ENCODE measurements at regions not wholly inside any gene's neighbourhood (a gene's known extent, or its start where the extent isn't known, plus 50 kb on each side); places are given as distances from the start of the nearest gene placed in this dataset.

GRCh38 chr18:42187611-42188380, 232.8 kb downstream of the PIK3C3 start:
- Histone ChIP-seq H3K9me3 (ENCODE audit: control insufficient read depth, low read depth, low read length) (no peaks in the 10 kb centered on the region), H3K27me3 (ENCODE audit: control insufficient read depth, insufficient read depth, low read length) (no peaks in the 10 kb centered on the region), H3K4me3 (ENCODE audit: low read length) (no peak overlapping the region), H3K9ac (ENCODE audit: low read length) (no peak overlapping the region), H3K36me3 (ENCODE audit: control insufficient read depth, low read depth, low read length) (no peaks in the 10 kb centered on the region), H3K4me1 (ENCODE audit: control insufficient read depth, low read depth, low read length) (no peaks in the 10 kb centered on the region), H3K27ac (ENCODE audit: low read length) (no peak overlapping the region)

DNA sequence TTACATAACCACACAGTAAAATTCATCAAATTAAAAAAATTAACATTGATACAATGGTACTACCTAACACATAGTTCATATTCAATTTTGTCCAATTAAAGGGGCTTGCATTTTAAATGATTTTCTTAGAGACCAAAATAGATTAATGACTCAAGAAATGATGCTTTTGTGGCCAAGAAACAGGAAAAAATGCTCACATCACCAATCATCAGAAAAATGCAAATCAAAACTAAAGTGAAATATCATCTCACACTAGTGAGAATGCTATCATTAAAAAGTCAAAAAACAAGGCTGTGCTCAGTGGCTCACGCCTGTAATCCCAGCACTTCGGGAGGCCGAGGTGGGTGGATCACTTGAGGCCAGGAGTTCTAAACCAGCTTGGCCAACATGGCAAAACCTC, 235.6 kb downstream of the PIK3C3 start:
- Histone ChIP-seq H3K36me3 (ENCODE audit: control insufficient read depth, low read depth, low read length) (no peaks in the 10 kb centered on the region), H3K9me3 (ENCODE audit: control insufficient read depth, low read depth, low read length) (no peaks in the 10 kb centered on the region), H3K27ac (ENCODE audit: low read length) (no peak overlapping the region), H3K4me1 (ENCODE audit: control insufficient read depth, low read depth, low read length) (no peaks in the 10 kb centered on the region), H3K9ac (ENCODE audit: low read length) (no peak overlapping the region), H3K4me3 (ENCODE audit: low read length) (no peak overlapping the region), H3K27me3 (ENCODE audit: control insufficient read depth, insufficient read depth, low read length) (no peaks in the 10 kb centered on the region)

- no peaks in the 10 kb centered on the region for H3K9me3 ChIP-seq (ENCODE audit: control insufficient read depth, low read depth, low read length)
- no peak overlapping the region for H3K9ac ChIP-seq (ENCODE audit: low read length)
- H3K36me3 ChIP-seq (ENCODE audit: control insufficient read depth, low read depth, low read length), result no peaks in the 10 kb centered on the region
- no peak overlapping the region for H3K4me3 ChIP-seq (ENCODE audit: low read length)
- H3K27me3 ChIP-seq (ENCODE audit: control insufficient read depth, insufficient read depth, low read length), result no peaks in the 10 kb centered on the region
- no peaks in the 10 kb centered on the region for H3K4me1 ChIP-seq (ENCODE audit: control insufficient read depth, low read depth, low read length)
- no peak overlapping the region for H3K27ac ChIP-seq (ENCODE audit: low read length)
These were observed 237.5 kb downstream of the PIK3C3 start for GRCh38 chr18:42192251-42193248.

GRCh38 chr18:42196651-42197050, 241.6 kb downstream of the PIK3C3 start:
- Histone ChIP-seq H3K27ac (ENCODE audit: low read length) (no peak overlapping the region), H3K9me3 (ENCODE audit: control insufficient read depth, low read depth, low read length) (no peaks in the 10 kb centered on the region), H3K36me3 (ENCODE audit: control insufficient read depth, low read depth, low read length) (no peaks in the 10 kb centered on the region), H3K27me3 (ENCODE audit: control insufficient read depth, insufficient read depth, low read length) (no peaks in the 10 kb centered on the region), H3K9ac (ENCODE audit: low read length) (no peak overlapping the region), H3K4me1 (ENCODE audit: control insufficient read depth, low read depth, low read length) (no peaks in the 10 kb centered on the region), H3K4me3 (ENCODE audit: low read length) (no peak overlapping the region)

GRCh38 chr18:42201137-42201536, 246.1 kb downstream of the PIK3C3 start:
- Histone ChIP-seq H3K4me3 (ENCODE audit: low read length) (no peak overlapping the region), H3K9me3 (ENCODE audit: control insufficient read depth, low read depth, low read length) (no peaks in the 10 kb centered on the region), H3K27ac (ENCODE audit: low read length) (no peak overlapping the region), H3K36me3 (ENCODE audit: control insufficient read depth, low read depth, low read length) (no peaks in the 10 kb centered on the region), H3K9ac (ENCODE audit: low read length) (no peak overlapping the region), H3K4me1 (ENCODE audit: control insufficient read depth, low read depth, low read length) (no peaks in the 10 kb centered on the region), H3K27me3 (ENCODE audit: control insufficient read depth, insufficient read depth, low read length) (no peaks in the 10 kb centered on the region)

- Histone ChIP-seq H3K27me3 (ENCODE audit: control insufficient read depth, insufficient read depth, low read length) (no peaks in the 10 kb centered on the region), H3K9me3 (ENCODE audit: control insufficient read depth, low read depth, low read length) (no peaks in the 10 kb centered on the region), H3K4me3 (ENCODE audit: low read length) (no peak overlapping the region), H3K9ac (ENCODE audit: low read length) (no peak overlapping the region), H3K36me3 (ENCODE audit: control insufficient read depth, low read depth, low read length) (no peaks in the 10 kb centered on the region), H3K4me1 (ENCODE audit: control insufficient read depth, low read depth, low read length) (no peaks in the 10 kb centered on the region), H3K27ac (ENCODE audit: low read length) (no peak overlapping the region)
These were observed 256.2 kb downstream of the PIK3C3 start for GRCh38 chr18:42211201-42211600.

DNA sequence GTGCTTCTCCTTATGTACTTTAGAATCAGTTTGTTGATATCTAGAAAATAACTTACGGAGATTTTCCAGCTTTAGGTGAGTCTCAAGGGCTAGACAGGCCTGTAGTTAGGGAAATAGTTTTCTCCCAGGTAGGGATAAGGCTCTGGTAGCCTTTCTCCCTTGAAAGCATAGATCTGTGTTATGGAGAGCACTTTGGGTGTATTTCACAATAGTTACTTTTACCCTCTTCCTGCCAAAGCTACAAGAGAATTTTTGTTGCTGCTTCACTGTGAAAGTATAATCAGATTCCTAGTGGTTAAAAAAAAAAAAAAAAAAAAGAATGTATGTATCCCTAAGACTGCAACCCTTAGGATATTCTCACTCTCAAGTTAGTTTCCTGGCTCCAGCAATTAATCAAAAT, 267.5 kb downstream of the PIK3C3 start:
- H3K27ac ChIP-seq (ENCODE audit: low read length), result no peak overlapping the region
- H3K27me3 ChIP-seq (ENCODE audit: control insufficient read depth, insufficient read depth, low read length), result no peaks in the 10 kb centered on the region
- H3K36me3 ChIP-seq (ENCODE audit: control insufficient read depth, low read depth, low read length), result no peaks in the 10 kb centered on the region
- no peaks in the 10 kb centered on the region for H3K4me1 ChIP-seq (ENCODE audit: control insufficient read depth, low read depth, low read length)
- no peak overlapping the region for H3K9ac ChIP-seq (ENCODE audit: low read length)
- H3K9me3 ChIP-seq (ENCODE audit: control insufficient read depth, low read depth, low read length), result no peaks in the 10 kb centered on the region
- H3K4me3 ChIP-seq (ENCODE audit: low read length), result no peak overlapping the region

- no peaks in the 10 kb centered on the region for H3K9me3 ChIP-seq (ENCODE audit: control insufficient read depth, low read depth, low read length)
- no peaks in the 10 kb centered on the region for H3K27me3 ChIP-seq (ENCODE audit: control insufficient read depth, insufficient read depth, low read length)
- no peak overlapping the region for H3K27ac ChIP-seq (ENCODE audit: low read length)
- no peaks in the 10 kb centered on the region for H3K36me3 ChIP-seq (ENCODE audit: control insufficient read depth, low read depth, low read length)
- H3K4me1 ChIP-seq (ENCODE audit: control insufficient read depth, low read depth, low read length), result no peaks in the 10 kb centered on the region
- no peak overlapping the region for H3K4me3 ChIP-seq (ENCODE audit: low read length)
- no peak overlapping the region for H3K9ac ChIP-seq (ENCODE audit: low read length)
These were observed 273.5 kb downstream of the PIK3C3 start for GRCh38 chr18:42228581-42228980.

DNA sequence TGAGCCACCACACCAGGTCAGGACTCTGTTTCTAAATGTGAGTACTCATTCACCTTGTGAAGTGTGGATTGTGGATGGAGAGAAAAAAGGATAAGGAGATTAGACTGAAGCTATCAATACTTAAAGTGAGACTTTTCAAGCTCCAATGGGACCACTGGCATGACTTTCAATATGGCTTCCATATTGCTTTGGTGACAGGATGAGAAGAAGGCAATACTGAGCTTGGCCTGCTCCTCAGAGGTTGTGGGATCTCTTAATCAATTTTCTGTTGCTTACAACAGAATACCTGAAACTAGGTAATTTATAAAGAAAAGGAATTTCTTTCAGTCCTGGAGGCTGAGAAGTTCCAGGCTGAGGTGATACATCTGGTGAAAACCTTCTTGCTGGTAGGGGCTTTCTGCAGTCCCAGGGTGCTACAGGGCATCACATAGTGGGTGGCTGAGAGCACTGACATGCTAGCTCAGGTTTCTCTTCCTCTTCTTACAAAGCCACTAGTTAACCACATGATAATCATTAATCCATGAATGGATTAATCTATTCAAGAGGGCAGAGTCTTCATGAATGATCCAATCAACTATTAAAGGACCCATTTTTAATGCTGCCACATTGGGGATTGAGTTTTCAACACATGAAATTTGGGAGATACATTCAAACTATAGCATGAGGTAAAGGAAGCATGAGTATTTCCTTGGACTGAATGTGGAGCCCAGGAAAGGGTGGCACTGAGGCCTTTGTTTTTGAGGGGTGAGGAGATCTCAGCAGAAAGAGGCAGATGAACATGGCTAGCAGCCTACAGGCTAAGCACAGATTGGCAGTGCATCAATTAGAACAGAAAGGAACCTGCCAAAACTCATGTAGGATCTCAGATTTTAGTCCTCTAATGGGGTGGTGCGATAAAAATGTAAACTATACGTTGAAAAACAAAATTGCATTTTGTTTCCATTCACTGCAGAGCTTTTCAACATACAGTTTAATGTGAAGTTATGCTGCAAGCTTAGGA, 274.5 kb downstream of the PIK3C3 start:
- Histone ChIP-seq H3K4me3 (ENCODE audit: low read length) (no peak overlapping the region), H3K36me3 (ENCODE audit: control insufficient read depth, low read depth, low read length) (no peaks in the 10 kb centered on the region), H3K27ac (ENCODE audit: low read length) (no peak overlapping the region), H3K9me3 (ENCODE audit: control insufficient read depth, low read depth, low read length) (no peaks in the 10 kb centered on the region), H3K9ac (ENCODE audit: low read length) (no peak overlapping the region), H3K4me1 (ENCODE audit: control insufficient read depth, low read depth, low read length) (no peaks in the 10 kb centered on the region), H3K27me3 (ENCODE audit: control insufficient read depth, insufficient read depth, low read length) (no peaks in the 10 kb centered on the region)

GRCh38 chr18:42230636-42231035, 275.6 kb downstream of the PIK3C3 start:
- no peak overlapping the region for H3K27ac ChIP-seq (ENCODE audit: low read length)

DNA sequence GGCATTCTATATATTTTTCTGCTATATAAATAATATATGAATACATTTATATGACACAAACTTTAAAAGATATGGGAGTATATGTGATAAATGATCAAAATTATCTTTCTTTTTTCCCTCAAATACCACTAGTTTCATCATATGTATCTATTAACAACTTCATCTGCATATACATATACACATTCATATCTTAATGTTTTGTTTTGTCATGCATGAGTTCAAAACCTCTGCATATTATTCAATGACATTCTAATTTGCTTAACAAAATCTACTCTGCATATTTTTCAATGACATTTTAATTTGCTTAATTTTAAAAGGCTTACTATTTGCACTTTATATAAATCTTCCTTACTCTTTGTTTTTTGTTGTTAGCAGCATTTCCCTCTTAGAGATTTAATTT, 276.2 kb downstream of the PIK3C3 start:
- Histone ChIP-seq H3K36me3 (ENCODE audit: control insufficient read depth, low read depth, low read length) (no peaks in the 10 kb centered on the region), H3K4me1 (ENCODE audit: control insufficient read depth, low read depth, low read length) (no peaks in the 10 kb centered on the region), H3K9ac (ENCODE audit: low read length) (no peak overlapping the region), H3K27me3 (ENCODE audit: control insufficient read depth, insufficient read depth, low read length) (no peaks in the 10 kb centered on the region), H3K27ac (ENCODE audit: low read length) (no peak overlapping the region), H3K4me3 (ENCODE audit: low read length) (no peak overlapping the region), H3K9me3 (ENCODE audit: control insufficient read depth, low read depth, low read length) (no peaks in the 10 kb centered on the region)

More at GRCh38 chr18:42230636-42231035, 275.6 kb downstream of the PIK3C3 start:
- no peak overlapping the region for H3K9ac ChIP-seq (ENCODE audit: low read length)
- H3K9me3 ChIP-seq (ENCODE audit: control insufficient read depth, low read depth, low read length), result no peaks in the 10 kb centered on the region
- no peaks in the 10 kb centered on the region for H3K36me3 ChIP-seq (ENCODE audit: control insufficient read depth, low read depth, low read length)
- no peaks in the 10 kb centered on the region for H3K27me3 ChIP-seq (ENCODE audit: control insufficient read depth, insufficient read depth, low read length)
- H3K4me1 ChIP-seq (ENCODE audit: control insufficient read depth, low read depth, low read length), result no peaks in the 10 kb centered on the region
- no peak overlapping the region for H3K4me3 ChIP-seq (ENCODE audit: low read length)
